ENCODE measurements at regions not wholly inside any gene's neighbourhood (a gene's known extent, or its start where the extent isn't known, plus 50 kb on each side); places are given as distances from the start of the nearest gene placed in this dataset.

DNA sequence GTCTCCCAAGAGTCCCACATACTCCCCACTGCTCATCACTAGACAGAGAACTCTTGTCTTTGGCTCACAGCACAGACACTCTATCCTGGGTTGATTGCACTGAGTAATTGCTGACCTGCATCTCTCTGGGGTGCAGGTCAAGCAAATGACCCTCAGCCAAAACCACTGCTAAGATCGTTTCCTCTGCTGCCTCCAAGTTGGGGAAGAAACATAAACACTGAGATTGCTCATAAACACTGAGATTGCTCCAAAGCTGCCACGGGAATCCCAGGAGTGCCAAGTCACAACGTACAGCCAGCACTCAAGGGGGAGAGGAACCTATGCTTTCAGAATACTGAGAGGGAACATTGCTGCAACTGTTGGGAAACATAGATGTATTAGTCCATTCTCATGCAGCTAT, 1402.1 kb upstream of the ACO1 start:
- peaks cover 0 to 10% (median 3%) of the 10 kb centered on the region in 8 donors for H3K9me3 Mint-ChIP-seq
- ChIA-PET CTCF (ENCODE audit: partially characterized antibody) (no interaction called here), POLR2A (ENCODE audit: partially characterized antibody) (no interaction called here)
- intact Hi-C loops (cut with micrococcal nuclease): no loop called here
- no peak overlapping the region for H3K4me3 Mint-ChIP-seq
- H3K4me1 Mint-ChIP-seq: no peaks in the 10 kb centered on the region
- no peaks in the 10 kb centered on the region for H3K36me3 Mint-ChIP-seq
- Histone ChIP-seq H3K4me3 (ENCODE audit: low read length in 2 of 2) (no peak overlapping the region), H3K36me3 (ENCODE audit: insufficient read depth, low read length) (no peaks in the 10 kb centered on the region), H3K27me3 (ENCODE audit: insufficient read depth, low read length) (no peaks in the 10 kb centered on the region), H3K9me3 (ENCODE audit: control insufficient read depth in 1 of 2, low read length in 2 of 2) (no peaks in the 10 kb centered on the region), H3K27ac (ENCODE audit: low read depth, low read length) (no peak overlapping the region), H3K4me1 (ENCODE audit: insufficient read depth, low read length) (no peaks in the 10 kb centered on the region)
- H3K27ac Mint-ChIP-seq: no peak overlapping the region
- DNase-seq: no peak
- peaks cover 0 to 2% of the 10 kb centered on the region in 2 donors for H3K27me3 Mint-ChIP-seq

DNA sequence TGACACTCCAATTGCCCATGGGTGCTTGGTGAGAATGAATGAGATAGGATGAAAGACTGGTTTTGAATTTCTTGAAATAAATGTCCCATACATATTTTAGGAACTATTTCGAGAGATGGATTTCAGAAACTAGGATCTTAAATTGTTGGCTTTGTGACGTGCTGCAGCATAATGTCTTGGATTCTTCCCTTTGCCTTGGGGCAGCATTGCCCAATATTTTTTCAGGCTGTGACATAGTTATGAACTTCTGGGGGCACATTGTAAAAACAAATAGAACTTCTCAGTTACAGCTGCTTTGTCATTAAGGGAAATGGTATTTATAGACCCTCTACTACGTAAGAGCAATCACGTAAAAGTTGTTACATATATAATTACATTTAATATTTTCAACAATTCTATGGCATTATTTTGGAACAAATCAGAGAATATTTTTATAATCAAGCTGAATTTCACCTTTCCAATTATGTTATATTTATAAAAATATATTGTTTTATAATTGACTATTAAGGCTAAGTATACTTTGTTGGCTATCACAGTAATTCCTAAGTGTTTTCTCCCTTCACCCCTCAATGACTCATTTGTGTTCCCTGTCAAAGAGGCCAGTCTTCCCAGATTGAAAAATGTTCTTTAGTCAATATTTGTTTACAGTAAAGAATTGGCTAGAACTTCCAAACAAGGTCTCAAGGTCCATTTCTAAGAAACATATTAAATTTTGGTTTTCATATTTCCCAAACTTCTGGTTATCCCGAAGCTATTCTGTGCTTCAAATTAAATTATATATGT, 1388.3 kb upstream of the ACO1 start:
- CTCF ChIA-PET (ENCODE audit: partially characterized antibody): no interaction called here
- no peaks in the 10 kb centered on the region for H3K36me3 ChIP-seq (ENCODE audit: insufficient read depth, low read length)
- no peak overlapping the region for H3K4me3 ChIP-seq (ENCODE audit: low read length in 2 of 2)
- POLR2A ChIA-PET (ENCODE audit: partially characterized antibody): no interaction called here
- Mint-ChIP-seq H3K27me3 (no peaks in the 10 kb centered on the region), H3K9me3 (peaks cover 0 to 2% (median 0%) of the 10 kb centered on the region in 8 donors), H3K27ac (no peak overlapping the region), H3K36me3 (no peaks in the 10 kb centered on the region), H3K4me3 (no peak overlapping the region), H3K4me1 (no peaks in the 10 kb centered on the region)
- DNase-seq: no peak
- no peaks in the 10 kb centered on the region for H3K9me3 ChIP-seq (ENCODE audit: control insufficient read depth in 1 of 2, low read length in 2 of 2)
- H3K4me1 ChIP-seq (ENCODE audit: insufficient read depth, low read length): no peaks in the 10 kb centered on the region
- intact Hi-C loops (cut with micrococcal nuclease): no loop called here
- H3K27me3 ChIP-seq (ENCODE audit: insufficient read depth, low read length): no peaks in the 10 kb centered on the region
- H3K27ac ChIP-seq (ENCODE audit: low read depth, low read length): no peak overlapping the region

DNA sequence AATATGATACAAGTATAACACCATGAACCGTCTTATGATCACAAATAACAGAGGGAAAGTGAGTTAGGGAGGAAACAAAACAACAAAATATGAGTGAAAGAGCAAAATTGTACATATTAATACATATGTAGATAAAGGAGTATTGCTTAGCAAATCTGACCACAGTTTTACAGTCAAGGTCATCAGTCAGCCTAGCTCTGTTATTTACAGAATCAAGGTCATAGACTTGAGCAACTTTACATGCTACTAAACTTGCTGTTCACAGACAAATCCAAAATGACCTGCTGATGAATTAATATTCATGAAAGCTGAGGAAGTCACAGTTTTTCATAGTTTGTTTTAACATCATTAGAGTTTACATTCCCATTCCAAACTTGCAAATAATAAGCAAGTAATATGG, 1387.7 kb upstream of the ACO1 start:
- ChIA-PET POLR2A (ENCODE audit: partially characterized antibody) (no interaction called here), CTCF (ENCODE audit: partially characterized antibody) (no interaction called here)

DNA sequence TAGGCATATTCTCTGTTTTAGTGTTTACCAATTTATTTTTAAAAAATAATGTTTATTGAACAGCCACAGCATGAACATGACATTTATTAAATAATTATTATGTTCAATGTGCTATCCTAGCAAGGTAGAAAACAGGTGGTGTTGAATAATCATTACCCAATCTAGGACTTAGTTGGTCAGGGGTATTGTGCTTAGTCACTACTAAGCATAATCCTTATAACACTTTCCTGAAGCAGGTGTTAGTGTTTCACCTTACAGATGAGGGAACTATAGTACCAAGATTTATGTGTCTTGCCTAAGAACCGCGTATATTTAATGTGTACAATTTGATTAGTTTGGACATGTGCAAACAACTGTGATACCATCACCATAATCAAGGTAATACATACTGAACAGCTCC, 1387.2 kb upstream of the ACO1 start:
- intact Hi-C loops (cut with micrococcal nuclease): no loop called here
- no peak overlapping the region for H3K27ac Mint-ChIP-seq
- DNase-seq: no peak
- H3K4me3 Mint-ChIP-seq: no peak overlapping the region
- H3K4me1 ChIP-seq (ENCODE audit: insufficient read depth, low read length): no peaks in the 10 kb centered on the region
- H3K36me3 ChIP-seq (ENCODE audit: insufficient read depth, low read length): no peaks in the 10 kb centered on the region
- H3K27me3 ChIP-seq (ENCODE audit: insufficient read depth, low read length): no peaks in the 10 kb centered on the region
- no peak overlapping the region for H3K4me3 ChIP-seq (ENCODE audit: low read length in 2 of 2)
- no peaks in the 10 kb centered on the region for H3K4me1 Mint-ChIP-seq
- ChIA-PET CTCF (ENCODE audit: partially characterized antibody) (no interaction called here), POLR2A (ENCODE audit: partially characterized antibody) (no interaction called here)
- no peaks in the 10 kb centered on the region for H3K27me3 Mint-ChIP-seq
- peaks cover 0 to 8% (median 2%) of the 10 kb centered on the region in 8 donors for H3K9me3 Mint-ChIP-seq
- H3K36me3 Mint-ChIP-seq: peaks cover 0 to 1% of the 10 kb centered on the region in 2 donors
- no peaks in the 10 kb centered on the region for H3K9me3 ChIP-seq (ENCODE audit: control insufficient read depth in 1 of 2, low read length in 2 of 2)
- H3K27ac ChIP-seq (ENCODE audit: low read depth, low read length): no peak overlapping the region

More for the DNA sequence above, 1387.7 kb upstream of the ACO1 start:
- no peak overlapping the region for H3K4me3 ChIP-seq (ENCODE audit: low read length in 2 of 2)
- H3K27me3 ChIP-seq (ENCODE audit: insufficient read depth, low read length): no peaks in the 10 kb centered on the region
- intact Hi-C loops (cut with micrococcal nuclease): no loop called here
- H3K4me3 Mint-ChIP-seq: no peak overlapping the region
- no peaks in the 10 kb centered on the region for H3K27me3 Mint-ChIP-seq
- H3K27ac ChIP-seq (ENCODE audit: low read depth, low read length): no peak overlapping the region
- peaks cover 0 to 4% (median 2%) of the 10 kb centered on the region in 8 donors for H3K9me3 Mint-ChIP-seq
- H3K36me3 ChIP-seq (ENCODE audit: insufficient read depth, low read length): no peaks in the 10 kb centered on the region
- H3K9me3 ChIP-seq (ENCODE audit: control insufficient read depth in 1 of 2, low read length in 2 of 2): no peaks in the 10 kb centered on the region
- no peaks in the 10 kb centered on the region for H3K4me1 Mint-ChIP-seq
- H3K4me1 ChIP-seq (ENCODE audit: insufficient read depth, low read length): no peaks in the 10 kb centered on the region
- no peak for DNase-seq
- H3K36me3 Mint-ChIP-seq: no peaks in the 10 kb centered on the region
- no peak overlapping the region for H3K27ac Mint-ChIP-seq

DNA sequence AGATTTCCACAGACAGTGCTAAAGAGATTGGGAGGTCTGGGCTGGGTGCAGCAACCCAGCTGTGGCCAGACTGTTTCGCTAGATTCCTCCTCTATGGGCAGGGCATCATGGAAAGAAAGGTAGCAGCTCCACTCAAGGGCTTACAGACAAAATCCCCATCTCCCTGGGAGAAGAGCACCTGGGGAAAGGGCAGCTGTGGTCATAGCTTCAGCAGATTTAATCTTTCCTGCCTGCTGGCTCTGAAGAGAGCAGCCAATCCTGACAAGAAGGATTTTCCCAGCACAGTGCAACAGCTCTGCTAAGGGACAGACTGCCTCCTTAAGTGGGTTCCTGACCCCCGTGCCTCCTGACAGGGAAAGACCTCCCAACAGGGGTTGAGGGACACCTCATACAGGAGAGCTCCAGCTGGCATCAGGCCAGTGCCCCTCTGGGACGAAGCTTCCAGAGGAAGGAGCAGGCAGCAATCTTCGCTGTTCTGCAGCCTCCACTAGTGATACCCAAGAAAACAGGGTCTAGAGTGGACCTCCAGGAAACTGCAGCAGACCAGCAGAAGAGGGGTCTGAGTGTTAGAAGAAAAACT, 1379.3 kb upstream of the ACO1 start:
- H3K36me3 Mint-ChIP-seq: peaks cover 0 to 1% of the 10 kb centered on the region in 2 donors
- peaks cover 0 to 14% (median 7%) of the 10 kb centered on the region in 8 donors for H3K9me3 Mint-ChIP-seq
- H3K27me3 Mint-ChIP-seq: peaks cover 0 to 6% of the 10 kb centered on the region in 2 donors
- H3K27ac Mint-ChIP-seq: no peak overlapping the region
- no peaks in the 10 kb centered on the region for H3K36me3 ChIP-seq (ENCODE audit: insufficient read depth, low read length)
- ChIA-PET CTCF (ENCODE audit: partially characterized antibody) (no interaction called here), POLR2A (ENCODE audit: partially characterized antibody) (no interaction called here)
- no peaks in the 10 kb centered on the region for H3K9me3 ChIP-seq (ENCODE audit: control insufficient read depth in 1 of 2, low read length in 2 of 2)
- no peaks in the 10 kb centered on the region for H3K4me1 Mint-ChIP-seq
- no peak overlapping the region for H3K4me3 Mint-ChIP-seq
- H3K27ac ChIP-seq (ENCODE audit: low read depth, low read length): no peak overlapping the region
- no peaks in the 10 kb centered on the region for H3K4me1 ChIP-seq (ENCODE audit: insufficient read depth, low read length)
- H3K27me3 ChIP-seq (ENCODE audit: insufficient read depth, low read length): no peaks in the 10 kb centered on the region
- intact Hi-C loops (cut with micrococcal nuclease): no loop called here
- H3K4me3 ChIP-seq (ENCODE audit: low read length in 2 of 2): no peak overlapping the region
- no peak for DNase-seq

DNA sequence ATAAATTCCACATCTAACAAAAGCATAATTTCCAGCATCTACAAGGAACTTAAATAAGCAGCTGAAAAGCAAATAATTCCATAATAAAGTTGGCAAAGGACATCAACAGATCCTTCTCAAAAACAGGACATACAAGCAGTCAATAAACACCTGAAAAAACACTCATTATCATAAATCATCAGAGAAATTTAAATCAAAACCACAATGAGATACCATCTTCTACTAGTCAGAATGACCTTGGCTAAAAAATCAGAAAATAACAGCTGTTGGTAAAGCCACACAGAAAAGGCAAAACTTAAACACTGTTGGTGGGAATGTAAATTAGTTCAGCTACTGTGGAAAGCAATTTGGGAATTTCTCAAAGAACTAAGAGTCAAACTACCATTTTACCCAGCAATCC, 1371.1 kb upstream of the ACO1 start:
- intact Hi-C loops (cut with micrococcal nuclease): no loop called here
- Histone ChIP-seq H3K27me3 (ENCODE audit: insufficient read depth, low read length) (no peaks in the 10 kb centered on the region), H3K9me3 (ENCODE audit: control insufficient read depth in 1 of 2, low read length in 2 of 2) (no peaks in the 10 kb centered on the region), H3K4me3 (ENCODE audit: low read length in 2 of 2) (no peak overlapping the region), H3K36me3 (ENCODE audit: insufficient read depth, low read length) (no peaks in the 10 kb centered on the region), H3K27ac (ENCODE audit: low read depth, low read length) (no peak overlapping the region), H3K4me1 (ENCODE audit: insufficient read depth, low read length) (no peaks in the 10 kb centered on the region)
- H3K9me3 Mint-ChIP-seq: peaks cover 0 to 4% (median 0%) of the 10 kb centered on the region in 8 donors
- H3K4me3 Mint-ChIP-seq: no peak overlapping the region
- ChIA-PET POLR2A (ENCODE audit: partially characterized antibody) (no interaction called here), CTCF (ENCODE audit: partially characterized antibody) (no interaction called here)
- DNase-seq: no peak
- no peak overlapping the region for H3K27ac Mint-ChIP-seq
- no peaks in the 10 kb centered on the region for H3K27me3 Mint-ChIP-seq
- H3K36me3 Mint-ChIP-seq: no peaks in the 10 kb centered on the region
- H3K4me1 Mint-ChIP-seq: no peaks in the 10 kb centered on the region

DNA sequence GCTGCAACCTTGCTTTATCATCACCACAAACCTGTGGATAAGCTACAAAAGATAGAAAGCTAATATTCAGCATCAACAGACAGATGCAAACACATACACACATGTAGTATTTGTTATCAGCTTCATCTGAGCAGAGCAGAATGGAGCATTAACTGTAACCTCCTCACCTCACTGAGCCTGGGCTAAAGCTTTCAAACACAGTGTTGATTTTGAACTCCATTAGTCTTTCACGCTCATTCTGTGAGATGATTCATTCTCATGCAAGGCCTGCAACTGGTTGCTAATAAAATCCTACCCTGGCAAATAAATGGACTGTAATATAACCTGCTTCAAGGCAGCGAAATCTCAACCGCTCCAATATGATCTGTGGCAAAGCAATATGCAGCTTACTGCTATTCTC, 1360.6 kb upstream of the ACO1 start:
- no peaks in the 10 kb centered on the region for H3K27me3 ChIP-seq (ENCODE audit: insufficient read depth, low read length)
- Mint-ChIP-seq H3K4me1 (no peaks in the 10 kb centered on the region), H3K9me3 (no peaks in the 10 kb centered on the region), H3K36me3 (no peaks in the 10 kb centered on the region), H3K27ac (no peak overlapping the region), H3K4me3 (no peak overlapping the region), H3K27me3 (no peaks in the 10 kb centered on the region)
- H3K36me3 ChIP-seq (ENCODE audit: insufficient read depth, low read length): no peaks in the 10 kb centered on the region
- H3K27ac ChIP-seq (ENCODE audit: low read depth, low read length): no peak overlapping the region
- no peak overlapping the region for H3K4me3 ChIP-seq (ENCODE audit: low read length in 2 of 2)
- CTCF ChIA-PET (ENCODE audit: partially characterized antibody): no interaction called here
- no peaks in the 10 kb centered on the region for H3K9me3 ChIP-seq (ENCODE audit: control insufficient read depth in 1 of 2, low read length in 2 of 2)
- no peak for DNase-seq
- POLR2A ChIA-PET (ENCODE audit: partially characterized antibody): no interaction called here
- H3K4me1 ChIP-seq (ENCODE audit: insufficient read depth, low read length): no peaks in the 10 kb centered on the region
- intact Hi-C loops (cut with micrococcal nuclease): no loop called here

Measured in CD4-positive, alpha-beta memory T cell (primary cell).